GM10248 (cell line): ENCODE measurements at regions not wholly inside any gene's neighbourhood (a gene's known extent, or its start where the extent isn't known, plus 50 kb on each side); places are given as distances from the start of the nearest gene placed in this dataset.

ENCODE experiments used
- CTCF ChIA-PET: fragments of 300-600 bp; sonication (Branson Sonifier 250); formaldehyde crosslinking; extraction: SDS; loops from one replicate; lab custom pipeline; 2021; ENCODE audit warnings: antibody characterized with exemption; lab: Yijun Ruan, JAX
- POLR2A ChIA-PET: fragments of 350-650 bp; sonication (Branson Sonifier 250); formaldehyde crosslinking; extraction: SDS; loops from one replicate; lab custom pipeline; 2020; ENCODE audit warnings: antibody characterized with exemption; lab: Yijun Ruan, JAX
- DNase-seq: peaks from one replicate; pipeline ENCODE4 v3.0.0; 2012; ENCODE audit errors: extremely low spot score
- CTCF ChIP-seq: IDR thresholded peaks from 2 replicates; pipeline ENCODE4 v1.5.1; 2012; ENCODE audit warnings: mild to moderate bottlenecking, low read depth; ENCODE audit errors: extremely low read depth, missing control alignments, control extremely low read depth

DNA sequence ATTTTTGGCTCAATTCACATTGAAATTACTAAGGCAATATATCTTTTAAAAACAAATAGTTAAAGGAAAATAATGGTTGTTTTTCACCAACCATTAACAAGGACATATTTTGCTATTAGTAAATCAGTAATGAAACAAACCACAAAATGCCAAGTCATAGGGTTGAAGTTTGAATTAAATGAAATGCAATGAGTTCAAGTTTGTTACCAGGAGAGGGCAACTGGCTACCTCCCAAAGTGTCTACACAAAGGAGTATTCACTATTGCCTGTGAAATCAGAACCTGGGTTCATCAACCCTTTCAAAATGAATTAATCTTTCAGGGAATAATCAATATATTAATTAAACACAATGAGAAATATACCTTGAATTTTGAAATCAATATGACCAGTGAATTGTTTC lies 138.4 kb upstream of the DMRTA1 start:
- POLR2A ChIA-PET, result no interaction called here
- DNase-seq, result no peak
- CTCF ChIA-PET, result interaction anchor here (2.0 kb wide), 1 partner anchor 144 kb away, joined by 14 read pairs; no protein-coding TSS in a partner anchor
- no peak for TF ChIP-seq CTCF

DNA sequence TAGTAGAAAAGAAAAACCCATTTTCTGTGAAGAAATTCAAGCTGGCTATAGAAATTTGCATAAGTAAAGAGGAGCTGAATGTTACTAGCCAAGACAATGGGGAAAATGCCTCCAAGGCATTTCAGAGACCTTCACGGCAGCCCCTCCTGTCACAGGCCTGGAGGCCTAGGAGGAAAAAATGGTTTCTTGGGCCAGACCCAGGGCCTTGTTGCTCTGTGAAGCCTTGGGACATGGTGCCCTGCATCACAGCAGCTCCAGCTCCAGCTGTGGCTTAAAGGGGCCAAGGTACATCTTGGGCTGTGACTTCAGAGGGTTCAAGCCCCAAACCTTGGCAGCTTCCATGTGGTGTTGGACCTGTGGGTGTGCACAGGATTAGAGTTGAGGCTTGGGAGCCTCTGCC lies 130.0 kb upstream of the DMRTA1 start:
- ChIA-PET CTCF (no interaction called here), POLR2A (no interaction called here)
- no peak for TF ChIP-seq CTCF
- no peak for DNase-seq

- CTCF ChIA-PET, result no interaction called here
- no peak for TF ChIP-seq CTCF
- POLR2A ChIA-PET, result no interaction called here
- DNase-seq, result no peak
These were observed 115.1 kb upstream of the DMRTA1 start for GRCh38 chr9:22331533-22331932.

DNA sequence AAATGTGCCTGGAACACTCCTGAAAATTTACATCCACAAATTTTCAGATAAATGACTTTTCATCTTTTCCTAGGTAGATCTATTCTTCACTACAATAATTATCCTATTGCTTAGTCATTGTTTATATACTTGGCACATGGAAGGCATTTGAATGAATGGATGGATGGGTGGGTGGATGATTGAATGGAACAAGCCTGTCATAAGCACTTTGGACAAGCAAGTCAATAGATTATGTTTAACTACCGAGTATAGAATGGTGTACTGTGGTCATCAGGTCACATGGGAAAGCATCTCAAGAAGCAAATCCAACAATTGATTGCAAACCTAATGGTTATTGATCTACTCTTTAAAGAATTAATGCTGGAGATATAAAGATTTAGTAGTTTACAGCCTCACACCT lies 114.4 kb upstream of the DMRTA1 start:
- no peak for TF ChIP-seq CTCF
- DNase-seq, result no peak
- ChIA-PET POLR2A (no interaction called here), CTCF (no interaction called here)

DNA sequence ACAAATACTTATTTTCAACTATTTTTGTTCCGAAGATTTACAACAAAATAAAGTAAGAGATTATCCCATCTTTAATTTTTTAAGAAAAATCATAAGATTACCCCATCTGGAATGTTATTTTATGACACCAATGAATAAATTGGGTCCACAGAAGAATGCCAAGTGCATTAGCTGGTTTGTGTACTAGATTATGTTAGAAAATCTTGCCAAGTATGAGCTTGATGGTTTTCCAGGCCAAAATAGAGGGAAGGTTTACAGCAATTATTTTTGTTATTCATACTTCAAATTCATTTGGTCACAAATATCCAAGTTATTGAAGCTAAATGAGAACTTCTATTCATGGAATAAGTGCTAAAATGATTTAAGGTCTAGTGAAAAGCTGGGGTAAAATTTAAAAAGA lies 109.4 kb upstream of the DMRTA1 start:
- ChIA-PET CTCF (interaction anchor here (0.8 to 1.0 kb wide), 2 partner anchors 10 to 11 kb away, joined by 3 read pairs; no protein-coding TSS in a partner anchor), POLR2A (no interaction called here)
- no peak for DNase-seq
- TF ChIP-seq CTCF, result no peak

DNA sequence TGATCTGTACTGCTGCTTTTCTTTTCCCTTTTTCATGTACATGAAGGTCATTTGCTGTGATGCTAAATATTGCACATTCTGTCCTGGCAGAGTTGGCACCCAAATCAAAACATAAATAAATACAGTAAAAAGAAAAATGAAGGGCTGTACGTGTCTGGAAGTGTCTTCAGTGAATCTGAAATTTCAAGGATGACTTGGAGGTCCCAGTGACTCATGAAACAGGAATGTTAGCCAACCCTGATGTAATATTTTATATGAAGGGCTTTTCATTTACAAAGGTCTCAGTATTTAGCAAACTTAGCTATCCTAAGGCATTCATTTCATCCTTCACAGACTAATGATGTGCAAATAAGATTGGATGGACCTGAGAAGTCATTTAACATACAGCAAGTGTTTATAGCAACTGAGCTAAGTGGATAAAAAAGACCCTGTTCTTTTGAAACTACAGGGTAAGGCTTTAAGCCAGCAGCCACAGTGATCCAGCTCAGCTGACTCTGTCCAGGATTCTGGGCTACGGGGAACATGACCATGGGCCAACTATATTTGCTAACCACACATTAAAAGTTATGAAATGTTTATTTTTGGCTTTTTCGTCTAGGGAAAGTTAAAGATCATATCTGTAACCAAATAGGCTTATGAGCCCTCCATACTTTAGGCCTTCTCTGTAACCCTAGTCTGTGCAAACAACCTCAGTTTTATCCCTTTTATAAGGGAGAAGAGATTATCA lies 104.0 kb upstream of the DMRTA1 start:
- TF ChIP-seq CTCF, result no peak
- DNase-seq, result no peak
- ChIA-PET CTCF (interaction anchor here (1.1 to 2.0 kb wide), 2 partner anchors 26 to 45 kb away, joined by 3 to 4 read pairs; no protein-coding TSS in a partner anchor), POLR2A (no interaction called here)
